ENCODE measurements at regions not wholly inside any gene's neighbourhood (a gene's known extent, or its start where the extent isn't known, plus 50 kb on each side); places are given as distances from the start of the nearest gene placed in this dataset.

DNA sequence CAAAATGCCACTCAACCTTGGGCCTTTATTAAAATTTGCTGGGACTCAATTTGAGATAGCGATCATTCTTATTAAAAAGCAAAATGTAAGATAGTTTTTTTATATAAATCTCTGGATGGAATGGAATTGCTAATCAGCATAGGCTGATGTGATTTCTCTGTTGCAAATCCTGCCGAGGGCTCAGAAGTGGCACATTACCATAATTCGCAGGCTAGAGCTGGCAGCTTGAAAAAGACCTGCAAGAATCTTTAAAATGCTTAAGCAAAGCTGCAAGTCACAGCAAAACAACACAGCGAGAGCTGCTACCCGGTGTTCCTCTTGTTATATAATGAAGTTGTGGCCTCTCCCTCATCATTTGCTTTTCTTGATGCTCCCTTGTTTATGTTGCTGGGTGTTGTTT, 448.1 kb downstream of the GATA3 start:
- DNase-seq, result no peak

DNA sequence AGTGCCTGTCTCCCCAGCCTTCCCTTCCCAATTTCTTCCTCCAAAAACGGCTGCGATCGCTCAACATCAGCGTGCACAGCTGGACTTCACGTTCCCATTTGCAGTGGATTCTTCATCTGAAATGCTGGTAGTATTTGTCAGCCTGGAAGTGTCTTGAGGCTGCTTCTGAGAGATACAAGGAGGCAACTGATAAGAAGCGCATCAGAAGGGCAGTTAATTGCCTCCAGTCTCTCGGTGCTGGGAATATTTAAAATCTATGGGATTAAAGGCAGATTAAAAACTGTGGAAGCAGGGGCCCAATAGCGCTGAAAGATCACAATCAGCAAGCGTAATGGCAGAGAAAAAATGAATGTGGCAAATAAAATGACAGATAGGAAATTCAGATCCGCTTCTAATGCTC, 450.0 kb downstream of the GATA3 start:
- no peak for DNase-seq

DNA sequence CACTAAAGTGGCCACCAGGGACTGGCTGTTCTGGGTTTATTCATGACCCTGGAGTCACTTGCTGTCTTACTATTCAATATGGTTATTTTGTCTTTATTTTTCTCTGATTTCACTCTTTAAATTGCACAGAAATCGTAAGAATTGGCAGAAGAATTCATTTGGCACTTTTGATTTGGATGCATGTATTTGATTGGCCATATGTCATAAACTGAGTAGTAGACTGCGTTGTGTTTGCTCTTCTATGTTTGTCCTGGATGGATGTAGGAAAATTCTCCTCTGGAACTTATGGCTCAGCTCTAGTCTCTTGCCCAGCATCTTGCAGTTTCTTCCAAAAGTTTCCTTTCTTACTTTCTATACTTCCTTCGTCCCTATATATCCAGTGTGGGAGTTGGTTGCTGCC, 452.7 kb downstream of the GATA3 start:
- no peak for DNase-seq

DNA sequence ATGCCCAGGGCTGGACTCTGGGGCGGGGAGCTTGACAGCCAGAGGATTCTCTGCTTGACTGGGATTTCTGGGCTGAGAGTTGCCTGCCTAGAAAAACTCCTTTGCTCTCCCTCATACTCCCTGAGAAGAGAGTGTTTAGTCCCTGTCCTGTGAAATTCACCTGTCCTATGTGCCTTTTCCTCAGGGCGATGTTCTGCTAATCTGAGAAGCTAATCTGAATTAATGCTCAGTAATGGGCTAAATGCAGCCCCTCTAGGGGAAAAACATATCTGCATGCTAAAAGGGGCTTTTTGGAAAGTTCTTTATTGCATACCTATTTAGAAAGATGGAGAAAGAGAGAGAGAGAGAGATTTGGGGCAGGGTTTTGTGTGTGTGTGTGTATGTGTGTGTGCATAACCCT, 454.4 kb downstream of the GATA3 start:
- no peak for DNase-seq

DNA sequence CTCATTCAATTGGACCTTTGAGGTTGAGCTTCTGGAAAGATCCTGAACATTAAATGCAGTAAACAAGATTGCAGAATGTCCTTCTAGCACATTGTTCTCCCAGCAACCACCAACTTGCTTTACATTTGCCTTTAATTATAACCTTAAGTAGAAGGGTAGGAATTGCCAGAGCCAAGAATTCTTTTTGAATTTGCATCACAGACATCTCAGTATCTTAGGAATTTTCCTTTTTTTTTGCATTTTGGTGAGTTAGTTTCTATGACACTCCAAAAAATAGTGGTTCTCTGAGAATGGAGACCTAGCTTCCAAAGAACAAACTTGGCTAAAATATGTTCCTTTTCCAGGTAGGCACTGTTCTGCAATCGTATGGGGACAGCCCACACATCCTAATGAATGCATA, 456.0 kb downstream of the GATA3 start:
- DNase-seq, result no peak

DNA sequence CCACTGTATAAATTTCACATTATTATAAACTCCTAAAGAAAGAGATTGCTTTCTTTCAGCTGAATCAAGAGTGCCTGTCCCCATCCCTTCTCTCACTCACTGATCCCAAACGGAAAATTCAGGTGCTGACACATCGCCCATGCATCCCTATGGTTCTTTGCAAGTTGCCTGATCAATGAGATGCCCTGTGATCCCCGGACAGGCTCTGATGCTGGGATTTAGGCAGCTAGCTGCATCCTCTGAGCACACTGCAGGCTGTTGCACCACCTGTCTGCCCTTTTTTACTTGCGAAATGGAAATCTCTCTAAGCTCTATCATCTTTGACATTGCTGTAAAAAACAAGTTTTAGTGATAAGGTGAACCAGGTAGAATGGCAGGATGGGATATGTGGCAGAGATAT, 456.5 kb downstream of the GATA3 start:
- no peak for DNase-seq

DNA sequence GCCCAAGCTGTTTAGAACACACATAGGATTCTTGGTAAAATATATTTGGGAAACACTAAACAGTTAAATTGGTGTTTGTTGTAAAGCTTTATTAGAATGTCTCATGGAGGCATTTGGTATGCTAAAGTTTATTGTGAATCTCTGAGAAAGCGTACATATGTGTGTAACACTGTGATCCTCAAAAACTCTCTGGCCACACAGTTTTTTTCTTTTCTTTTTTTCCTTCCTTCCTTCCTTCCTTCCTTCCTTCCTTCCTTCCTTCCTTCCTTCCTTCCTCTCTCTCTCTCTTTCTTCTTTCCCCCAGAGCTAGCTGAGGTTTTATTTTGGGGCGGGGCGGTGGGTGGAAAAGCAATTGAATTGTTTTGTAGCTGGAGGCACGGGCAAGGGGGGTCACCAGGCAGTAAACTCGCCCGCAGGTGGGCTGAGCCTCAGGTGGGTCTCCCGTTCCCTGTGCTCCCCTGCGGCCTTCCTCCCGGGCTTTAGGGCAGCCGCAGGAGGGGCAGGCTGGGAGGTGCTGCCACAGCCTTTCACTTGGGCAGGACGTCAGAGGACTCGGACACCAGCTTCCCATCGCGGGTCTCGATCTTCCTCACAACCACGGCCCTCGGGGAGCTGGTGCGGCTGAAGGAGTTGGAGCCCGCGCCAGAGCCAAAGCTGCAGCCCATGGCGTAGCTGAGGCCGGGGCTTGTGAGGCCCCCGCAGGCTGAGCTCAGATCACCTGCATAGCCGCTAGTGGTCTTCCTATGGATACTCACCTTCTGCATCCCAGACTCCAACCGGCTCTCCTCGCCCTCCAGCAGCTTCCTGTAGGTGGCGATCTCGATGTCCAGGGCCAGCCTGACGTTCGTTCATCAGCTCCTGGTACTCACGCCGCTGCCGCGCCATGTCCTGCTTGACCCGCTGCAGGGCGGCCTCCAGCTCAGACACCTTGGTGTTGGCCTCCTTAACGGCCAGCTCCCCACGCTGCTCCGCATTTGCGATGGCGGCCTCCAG, 459.0 kb downstream of the GATA3 start:
- DNase-seq, result no peak

DNA sequence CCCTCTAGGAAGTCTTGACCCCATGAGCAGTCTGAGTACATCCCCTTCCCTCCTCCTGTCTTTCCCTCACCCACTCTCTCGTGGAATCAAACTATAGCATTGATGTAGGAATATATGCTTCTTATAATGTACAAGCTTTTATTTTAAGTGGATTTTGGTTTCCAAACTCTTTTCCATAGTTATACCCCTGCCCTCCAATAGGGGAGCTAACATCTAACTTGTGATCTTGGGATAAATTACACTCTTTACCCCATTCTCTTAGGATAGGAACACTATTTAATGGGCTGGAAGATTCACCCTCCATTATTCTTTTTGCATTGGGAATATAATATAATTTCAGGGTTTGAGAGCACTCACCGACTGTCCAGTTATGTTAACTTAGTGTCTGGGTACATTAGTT, 465.9 kb downstream of the GATA3 start:
- no peak for DNase-seq

DNA sequence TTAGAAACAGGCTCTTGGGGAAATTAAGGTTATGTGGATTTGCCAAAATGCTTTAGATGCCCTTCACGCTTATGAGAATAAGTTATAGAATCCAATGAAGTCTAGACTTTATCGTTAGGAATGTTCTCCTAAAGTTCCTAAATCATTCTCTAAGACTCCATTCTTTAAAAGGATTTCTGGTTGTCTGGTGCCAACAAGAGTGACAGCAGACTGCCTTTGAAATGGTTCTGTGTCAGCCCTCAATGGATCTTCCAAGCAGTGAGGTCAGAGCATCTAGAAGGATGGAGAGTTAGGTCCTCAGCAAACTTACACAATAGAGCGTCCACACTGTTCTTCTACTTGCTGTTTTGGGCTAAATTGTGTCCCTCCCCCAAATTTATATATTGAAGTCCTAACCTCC, 473.3 kb downstream of the GATA3 start:
- DNase-seq, result no peak

DNA sequence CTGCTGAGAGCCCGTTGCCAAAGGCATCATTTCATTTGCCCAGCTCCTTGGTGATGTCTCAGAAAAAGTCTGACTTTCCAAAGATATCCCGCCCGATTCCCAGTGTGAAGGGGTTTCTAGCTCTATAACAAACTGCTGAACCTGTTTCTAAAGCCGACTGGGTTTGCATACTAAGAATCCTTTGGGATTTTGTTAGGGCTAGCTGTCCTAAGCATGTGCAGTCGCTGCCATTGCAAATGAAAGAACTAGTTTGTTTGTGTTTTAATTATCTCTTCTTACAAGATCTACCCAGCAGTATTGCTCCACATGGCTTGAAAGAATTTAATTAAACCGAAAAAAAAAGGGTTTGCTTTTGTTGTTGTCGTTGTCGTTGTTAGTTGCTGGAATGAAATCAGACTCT, 476.6 kb downstream of the GATA3 start:
- DNase-seq, result no peak

DNA sequence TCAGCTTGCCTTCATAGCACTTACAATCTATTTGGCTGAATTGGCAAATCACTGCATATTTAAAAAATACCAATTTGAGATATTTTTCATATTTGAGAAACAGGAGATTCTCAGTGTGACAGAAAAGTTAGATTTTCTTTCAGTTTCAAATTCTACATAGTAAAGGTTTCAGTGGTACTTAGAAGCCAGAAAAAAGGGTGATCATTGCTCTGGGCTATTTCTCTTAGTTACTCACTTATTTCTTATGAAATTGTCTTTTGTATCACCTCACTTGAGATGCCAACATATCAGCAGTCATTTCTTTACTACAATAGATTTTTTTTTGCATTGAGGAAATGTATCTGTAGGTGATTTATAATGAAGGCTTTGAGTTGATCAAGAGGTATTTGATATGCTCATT, 478.2 kb downstream of the GATA3 start:
- no peak for DNase-seq

DNA sequence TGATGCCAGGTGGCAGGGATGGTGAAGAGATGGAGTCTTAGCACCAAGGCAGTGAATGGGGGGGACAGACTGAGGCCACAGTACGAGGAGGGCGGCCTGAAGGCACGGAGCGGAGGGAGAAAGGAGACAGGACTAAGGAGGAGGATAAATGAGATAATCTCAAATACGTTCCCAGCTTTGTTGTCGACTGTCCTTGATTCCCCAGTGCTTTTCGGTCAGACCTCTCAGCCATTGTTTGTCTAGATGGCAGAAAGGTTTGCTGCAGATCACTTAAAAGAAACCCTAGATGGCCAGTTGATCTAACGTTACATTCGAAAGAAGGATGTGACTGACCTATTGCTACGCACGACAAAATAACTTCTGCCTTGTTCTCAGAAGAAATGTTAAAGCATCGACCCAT, 479.0 kb downstream of the GATA3 start:
- no peak for DNase-seq

DNA sequence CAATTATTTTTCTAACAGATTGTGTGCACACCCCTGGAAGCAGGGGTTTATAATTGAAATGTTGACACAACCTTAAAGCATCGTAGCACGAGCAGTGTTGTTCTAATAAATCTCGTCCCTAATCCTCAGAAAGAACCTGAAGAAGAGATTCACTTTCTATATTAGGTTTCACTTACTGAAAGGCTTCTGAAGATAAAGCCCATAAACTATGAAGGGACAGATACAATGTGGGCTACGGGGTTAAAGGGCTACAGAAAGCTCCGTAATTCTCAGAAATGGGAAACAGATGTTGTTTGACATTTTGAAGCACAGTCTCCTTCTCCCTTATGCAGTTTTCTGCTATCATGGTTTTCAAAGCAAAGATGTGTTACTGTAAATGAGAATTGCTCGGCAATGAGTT, 479.6 kb downstream of the GATA3 start:
- DNase-seq, result no peak

DNA sequence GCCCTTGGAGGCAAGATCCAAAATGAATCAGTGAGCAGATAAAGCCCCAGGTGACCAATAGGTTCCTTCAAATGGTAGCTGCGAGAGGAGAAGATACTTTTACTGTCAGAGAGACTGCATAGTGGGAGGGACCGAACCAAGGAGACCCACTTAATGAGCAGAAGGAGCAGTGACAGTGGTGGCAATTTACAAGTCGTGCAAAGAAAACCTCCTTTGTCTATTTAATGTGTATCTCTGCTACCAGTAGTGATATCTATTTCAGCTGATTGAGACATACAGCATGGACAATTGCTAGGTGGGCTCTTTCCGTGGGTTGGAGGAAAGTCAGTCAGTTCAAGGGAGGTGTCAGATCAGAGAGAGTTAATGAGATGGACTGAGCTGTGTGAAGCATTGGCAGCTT, 480.4 kb downstream of the GATA3 start:
- no peak for DNase-seq

DNA sequence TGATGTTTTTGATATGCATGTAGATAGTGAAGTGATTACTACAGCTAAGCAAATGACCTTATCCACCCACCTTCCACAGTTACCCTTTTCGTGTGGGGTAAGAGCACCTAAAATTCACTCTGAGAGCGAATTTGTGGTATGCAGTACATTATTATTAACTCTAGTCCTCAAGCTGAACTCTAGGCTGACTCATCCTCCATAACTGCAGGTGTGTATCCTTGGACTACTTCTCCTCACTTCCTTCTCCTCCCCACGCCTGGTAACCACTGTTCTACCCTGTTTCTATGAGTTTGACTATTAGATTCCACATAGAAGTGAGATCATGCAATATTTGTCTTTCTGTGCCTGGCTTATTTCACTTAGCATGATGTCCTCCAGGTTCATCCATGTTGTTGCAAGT, 484.6 kb downstream of the GATA3 start:
- DNase-seq, result no peak

DNA sequence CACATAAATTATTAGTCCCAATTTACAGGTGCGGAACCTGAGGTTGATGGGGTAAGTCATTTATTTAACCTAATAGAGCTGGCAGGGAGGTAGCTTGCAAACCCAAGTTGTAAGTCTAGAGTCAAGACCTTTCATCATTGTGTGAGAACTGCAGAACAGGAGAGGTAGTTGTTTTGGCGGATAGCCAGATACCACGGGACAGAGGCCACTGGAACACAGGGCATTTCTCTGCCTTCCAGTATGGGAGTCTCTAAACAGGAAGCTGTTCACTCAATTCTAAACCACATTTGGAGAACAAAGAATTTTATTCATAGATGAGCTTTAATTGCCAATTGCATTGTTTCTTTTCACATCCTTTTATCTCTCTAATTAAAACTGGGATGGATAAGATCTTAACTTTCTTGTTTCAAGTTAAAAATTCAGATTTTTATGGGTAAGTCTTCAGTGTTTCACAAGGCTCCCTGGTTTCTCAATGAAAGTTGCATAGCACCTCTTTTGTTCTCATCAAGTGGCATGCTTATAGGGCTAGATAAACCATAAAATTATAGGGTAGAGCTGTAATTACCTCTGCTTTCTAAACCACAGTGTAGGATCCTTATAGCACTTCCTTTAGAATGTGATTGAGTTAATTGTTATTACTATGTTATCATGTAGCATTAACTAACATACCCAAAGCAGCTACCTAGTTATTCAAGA, 489.0 kb downstream of the GATA3 start:
- DNase-seq, result no peak

DNA sequence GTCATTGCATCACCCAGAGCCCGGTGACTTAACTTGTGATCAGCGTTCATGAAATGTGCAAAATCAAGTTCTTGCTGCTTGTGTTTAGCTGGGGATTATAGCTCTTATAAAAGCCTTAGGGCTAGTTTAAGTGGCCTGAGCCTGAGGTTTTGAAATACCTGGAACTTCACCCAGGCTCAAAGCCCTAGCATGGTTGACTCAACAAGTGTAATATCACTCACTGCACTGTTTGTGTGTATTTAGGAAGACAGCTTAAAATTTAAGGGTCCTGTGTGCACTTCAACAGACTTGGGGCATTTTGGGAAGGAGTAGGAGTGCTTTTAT, 489.5 kb downstream of the GATA3 start:
- no peak for DNase-seq

DNA sequence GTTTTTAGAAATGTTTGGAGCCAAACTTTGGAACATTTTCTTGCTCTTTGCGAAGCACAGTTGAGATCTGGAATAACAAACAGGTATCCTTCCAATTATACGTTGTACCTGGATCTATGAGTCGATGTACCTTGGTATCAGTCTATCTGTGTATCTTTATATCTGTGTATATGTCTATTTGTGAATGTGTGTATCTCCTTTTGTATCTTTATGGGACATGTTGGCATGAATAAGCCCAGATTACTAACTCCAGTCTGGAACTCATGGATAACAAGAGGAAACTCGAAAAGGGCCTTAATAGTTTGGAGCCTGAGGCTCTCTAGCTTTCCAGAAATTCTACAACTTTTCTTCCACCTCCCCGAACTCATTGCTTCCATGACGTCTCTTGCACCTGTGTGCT, 490.0 kb downstream of the GATA3 start:
- no peak for DNase-seq

DNA sequence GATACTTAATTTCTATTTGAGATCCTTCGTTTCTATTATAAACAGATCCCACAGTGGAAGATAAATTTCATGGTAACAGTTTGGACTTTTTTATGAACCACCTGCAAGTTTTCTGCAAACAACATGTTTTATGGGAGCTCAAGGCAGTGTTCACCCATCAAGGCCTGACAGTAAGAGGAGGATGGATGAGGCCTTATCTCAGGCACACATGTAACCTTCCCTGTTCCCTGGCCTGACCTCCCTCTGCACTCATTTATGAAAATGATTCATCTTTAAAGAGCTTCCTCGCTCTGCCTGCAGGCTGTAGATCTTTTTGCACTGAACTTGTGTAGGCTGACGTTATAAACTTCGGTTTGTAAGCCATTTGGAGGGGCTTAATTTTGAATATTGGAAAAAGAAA, 500.1 kb downstream of the GATA3 start:
- DNase-seq, result no peak

DNA sequence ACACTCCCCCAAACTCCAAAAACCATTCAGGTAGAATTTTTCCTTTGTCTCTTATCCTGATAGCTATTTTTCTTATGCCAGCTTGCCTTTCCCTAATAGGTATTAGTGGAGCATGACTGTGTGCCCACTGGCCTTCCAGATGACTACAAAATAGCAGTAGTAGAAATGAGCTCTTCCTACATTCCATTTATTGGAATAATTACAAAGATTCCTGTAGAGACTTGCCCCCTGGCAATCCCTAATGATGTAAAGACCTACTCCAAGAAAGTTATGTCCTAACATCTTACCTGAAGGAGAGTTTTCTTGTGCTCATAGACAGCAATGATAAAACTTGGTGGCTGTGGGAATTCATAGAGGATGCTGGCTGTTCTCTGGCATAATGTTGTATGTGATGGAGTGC, 501.8 kb downstream of the GATA3 start:
- no peak for DNase-seq

DNA sequence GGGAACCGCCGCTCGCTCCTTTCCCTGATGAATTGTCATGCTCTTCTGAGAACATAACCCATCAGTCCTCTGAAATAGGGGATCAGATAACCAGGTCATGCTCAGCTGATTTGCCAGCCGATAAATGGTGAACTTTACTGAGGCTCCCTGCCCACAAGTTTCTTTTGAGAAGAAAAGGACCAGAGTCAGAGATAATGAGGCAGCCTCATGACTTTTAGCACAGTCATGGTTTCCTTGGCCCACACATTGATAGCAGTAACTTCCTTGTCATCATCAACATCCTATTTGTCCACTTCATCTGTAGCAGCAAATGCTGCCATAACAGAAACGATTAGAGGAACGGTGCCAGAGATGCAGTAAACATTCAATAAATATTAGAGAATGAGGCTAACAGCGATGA, 509.0 kb downstream of the GATA3 start:
- DNase-seq, result no peak

DNA sequence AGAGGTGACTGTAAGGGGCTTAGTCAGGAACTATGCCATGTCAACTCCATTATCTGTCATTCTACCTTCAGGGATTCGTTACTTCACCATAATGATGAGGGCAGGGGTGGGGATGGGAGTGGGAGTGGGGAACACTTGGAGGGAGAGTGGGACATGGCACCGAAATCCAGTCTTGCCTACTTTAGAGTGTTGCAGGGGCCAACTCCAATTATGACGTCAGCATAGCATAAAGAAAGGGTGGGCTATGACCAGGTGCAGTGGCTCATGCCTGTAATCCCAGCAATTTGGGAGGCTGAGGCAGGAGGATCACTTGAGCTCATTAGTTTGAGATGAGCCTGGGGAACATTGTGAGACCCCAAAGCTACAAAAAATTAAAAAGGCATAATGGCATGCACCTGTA, 512.2 kb downstream of the GATA3 start:
- DNase-seq, result no peak

DNA sequence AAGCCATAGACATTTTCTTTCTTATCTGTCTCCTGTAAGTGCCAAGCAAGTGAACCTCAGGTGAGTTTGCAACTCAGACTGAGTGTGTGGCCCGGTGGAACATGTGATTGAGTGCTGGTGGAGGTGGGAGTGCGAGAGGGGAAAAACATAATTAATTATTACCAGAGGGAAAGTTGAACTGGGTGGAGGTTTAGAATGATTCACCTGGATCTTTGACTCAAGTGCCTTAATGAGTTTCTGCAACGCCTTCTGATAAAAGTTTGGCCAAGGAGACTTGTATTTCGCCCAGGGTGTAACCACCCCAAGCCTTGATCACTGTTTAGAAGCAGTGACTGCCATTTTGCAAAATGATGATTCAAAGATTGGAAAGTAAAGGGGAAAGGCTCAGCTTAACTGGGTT, 513.9 kb downstream of the GATA3 start:
- DNase-seq, result no peak

DNA sequence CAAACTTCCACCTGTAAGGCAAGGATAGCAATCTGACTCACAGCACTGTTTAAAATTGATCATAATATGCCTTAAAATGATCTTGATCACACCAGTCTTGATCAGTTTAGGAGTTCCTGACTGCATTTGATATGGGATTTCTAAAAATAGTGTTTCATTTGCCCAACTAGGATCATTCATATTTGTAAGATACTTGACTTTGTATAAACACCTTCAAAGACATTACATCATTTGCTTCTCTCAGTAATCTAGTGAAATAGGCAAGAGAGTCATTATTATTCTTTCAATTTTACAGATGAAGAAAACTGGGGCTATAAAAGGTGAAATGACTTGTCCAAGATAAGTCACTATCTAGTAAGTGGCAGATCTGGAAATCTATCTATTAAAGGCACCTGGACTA, 521.1 kb downstream of the GATA3 start:
- no peak for DNase-seq

DNA sequence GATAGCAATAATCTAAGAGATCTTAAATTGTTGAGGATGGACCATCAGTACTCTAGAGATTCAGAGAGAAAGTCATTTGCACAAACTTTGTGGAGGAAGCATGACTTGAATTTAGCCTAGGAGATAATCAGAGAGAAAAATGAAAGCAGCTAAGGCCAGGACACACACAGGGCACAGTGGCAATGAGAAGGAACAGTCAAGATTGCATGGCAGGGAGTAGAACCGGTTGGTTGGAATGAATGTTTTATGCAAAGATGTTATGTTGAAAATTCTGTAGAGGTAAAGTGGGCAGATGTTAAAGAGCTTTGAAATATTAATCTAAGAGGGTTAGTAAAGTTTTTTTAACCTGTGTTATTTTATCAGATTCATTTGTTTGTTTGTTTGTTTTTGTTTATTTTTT, 521.8 kb downstream of the GATA3 start:
- DNase-seq, result no peak
